ENCODE measurements at regions not wholly inside any gene's neighbourhood (a gene's known extent, or its start where the extent isn't known, plus 50 kb on each side); places are given as distances from the start of the nearest gene placed in this dataset.

GRCh38 chr4:122555216-122555615 lies 65.7 kb downstream of the IL21 start:
- no peak for TF ChIP-seq CTCF (conservative IDR thresholded peaks at IDR 0.05; ENCODE audit: low read depth)
- POLR2A ChIA-PET (ENCODE audit: low non-redundant PET): no interaction called here
- no peak for DNase-seq (ENCODE audit: low spot score)
- CTCF ChIA-PET: no interaction called here
- H3K27ac ChIP-seq: no peak overlapping the region

- no peak overlapping the region for H3K27ac ChIP-seq
- ChIA-PET POLR2A (ENCODE audit: low non-redundant PET) (no interaction called here), CTCF (interaction anchor here (0.8 kb wide), 1 partner anchor 690 kb away, joined by 3 read pairs; no protein-coding TSS in a partner anchor)
- DNase-seq (ENCODE audit: low spot score): no peak
- no peak for TF ChIP-seq CTCF (conservative IDR thresholded peaks at IDR 0.05; ENCODE audit: low read depth)
Observed at GRCh38 chr4:122553432-122553831, 67.4 kb downstream of the IL21 start.

GRCh38 chr4:122552898-122553297 lies 68.0 kb downstream of the IL21 start:
- no peak for TF ChIP-seq CTCF (conservative IDR thresholded peaks at IDR 0.05; ENCODE audit: low read depth)
- POLR2A ChIA-PET (ENCODE audit: low non-redundant PET): no interaction called here
- no peak overlapping the region for H3K27ac ChIP-seq
- no peak for DNase-seq (ENCODE audit: low spot score)
- CTCF ChIA-PET: interaction anchor here (0.6 to 0.7 kb wide), 2 partner anchors 21 to 108 kb away, joined by 3 read pairs; no protein-coding TSS in a partner anchor

GRCh38 chr4:122548886-122549630 lies 71.8 kb downstream of the IL21 start:
- POLR2A ChIA-PET (ENCODE audit: low non-redundant PET): no interaction called here
- TF ChIP-seq CTCF (conservative IDR thresholded peaks at IDR 0.05; ENCODE audit: low read depth): no peak
- CTCF ChIA-PET: no interaction called here
- H3K27ac ChIP-seq: no peak overlapping the region
- no peak for DNase-seq (ENCODE audit: low spot score)

- DNase-seq (ENCODE audit: low spot score): no peak
- TF ChIP-seq CTCF (conservative IDR thresholded peaks at IDR 0.05; ENCODE audit: low read depth): no peak
- CTCF ChIA-PET: no interaction called here
- POLR2A ChIA-PET (ENCODE audit: low non-redundant PET): no interaction called here
- no peak overlapping the region for H3K27ac ChIP-seq
Observed at GRCh38 chr4:122548452-122548851, 72.4 kb downstream of the IL21 start.

GRCh38 chr4:122542411-122543236 lies 78.2 kb downstream of the IL21 start:
- no peak overlapping the region for H3K27ac ChIP-seq
- POLR2A ChIA-PET (ENCODE audit: low non-redundant PET): no interaction called here
- no peak for DNase-seq (ENCODE audit: low spot score)
- CTCF ChIA-PET: interaction anchor here (0.9 kb wide), 1 partner anchor 132 kb away, joined by 3 read pairs; no protein-coding TSS in a partner anchor
- TF ChIP-seq CTCF (conservative IDR thresholded peaks at IDR 0.05; ENCODE audit: low read depth): no peak

Data from RWPE1 (cell line).